Activated naive CD8-positive, alpha-beta T cell treated with anti-CD3 and anti-CD28 coated beads for 36 hours (primary cell): ENCODE measurements at regions not wholly inside any gene's neighbourhood (a gene's known extent, or its start where the extent isn't known, plus 50 kb on each side); places are given as distances from the start of the nearest gene placed in this dataset.
A peak's percentile ranks its signal among the peaks of the same experiment; 100 is the strongest.
"Not testable (repeated sequence)": the region's sequence is repeated elsewhere in the genome, so short reads cannot be mapped to it uniquely, and the experiment has no call there.

Experiments
- DNase-seq: peaks from one replicate; pipeline ENCODE4 v3.0.0; 2021
- H3K27ac Mint-ChIP-seq: one replicate; pipeline ENCODE4 v1.8.0; 2022; ENCODE audit warnings: mild to moderate bottlenecking, moderate library complexity, mixed read lengths
- H3K27me3 Mint-ChIP-seq: one replicate; pipeline ENCODE4 v1.8.0; 2022; ENCODE audit warnings: mild to moderate bottlenecking, mixed read lengths
- H3K36me3 Mint-ChIP-seq: one replicate; pipeline ENCODE4 v1.8.0; 2021; ENCODE audit warnings: mild to moderate bottlenecking, mixed read lengths
- H3K4me1 Mint-ChIP-seq: one replicate; pipeline ENCODE4 v1.8.0; 2021; ENCODE audit warnings: mixed read lengths
- H3K4me3 Mint-ChIP-seq: one replicate; pipeline ENCODE4 v1.8.0; 2022; ENCODE audit warnings: mild to moderate bottlenecking, moderate library complexity, mixed read lengths
- H3K9me3 Mint-ChIP-seq: one replicate; pipeline ENCODE4 v1.8.0; 2022; ENCODE audit warnings: mixed read lengths

GRCh38 chr4:81678801-81679200 lies 207.1 kb upstream of the RASGEF1B start:
- H3K4me1 Mint-ChIP-seq: no peaks in the 10 kb centered on the region
- no peaks in the 10 kb centered on the region for H3K9me3 Mint-ChIP-seq
- DNase-seq: no peak
- H3K4me3 Mint-ChIP-seq: no peak overlapping the region
- no peaks in the 10 kb centered on the region for H3K36me3 Mint-ChIP-seq
- H3K27ac Mint-ChIP-seq: no peak overlapping the region
- no peaks in the 10 kb centered on the region for H3K27me3 Mint-ChIP-seq

- no peak overlapping the region for H3K27ac Mint-ChIP-seq
- no peaks in the 10 kb centered on the region for H3K4me1 Mint-ChIP-seq
- H3K4me3 Mint-ChIP-seq: no peak overlapping the region
- H3K27me3 Mint-ChIP-seq: no peaks in the 10 kb centered on the region
- no peaks in the 10 kb centered on the region for H3K36me3 Mint-ChIP-seq
- no peaks in the 10 kb centered on the region for H3K9me3 Mint-ChIP-seq
- no peak for DNase-seq
These were observed 204.8 kb upstream of the RASGEF1B start for GRCh38 chr4:81676537-81676936.

- no peaks in the 10 kb centered on the region for H3K27me3 Mint-ChIP-seq
- H3K4me1 Mint-ChIP-seq: no peaks in the 10 kb centered on the region
- H3K27ac Mint-ChIP-seq: no peak overlapping the region
- no peak overlapping the region for H3K4me3 Mint-ChIP-seq
- no peaks in the 10 kb centered on the region for H3K9me3 Mint-ChIP-seq
- no peak for DNase-seq
- no peaks in the 10 kb centered on the region for H3K36me3 Mint-ChIP-seq
These were observed 204.2 kb upstream of the RASGEF1B start for GRCh38 chr4:81675791-81676393.

GRCh38 chr4:81673961-81674360 lies 202.3 kb upstream of the RASGEF1B start:
- Mint-ChIP-seq H3K27me3 (no peaks in the 10 kb centered on the region), H3K27ac (no peak overlapping the region), H3K9me3 (no peaks in the 10 kb centered on the region), H3K4me1 (no peaks in the 10 kb centered on the region), H3K36me3 (no peaks in the 10 kb centered on the region), H3K4me3 (no peak overlapping the region)
- no peak for DNase-seq

- not testable (repeated sequence) for H3K36me3 Mint-ChIP-seq, H3K9me3 Mint-ChIP-seq, H3K27ac Mint-ChIP-seq, H3K4me3 Mint-ChIP-seq, DNase-seq, H3K27me3 Mint-ChIP-seq
- peaks cover 16% of the 10 kb centered on the region for H3K4me1 Mint-ChIP-seq
These were observed 196.6 kb upstream of the RASGEF1B start for GRCh38 chr4:81668328-81668727.

GRCh38 chr4:81667539-81667938 lies 195.8 kb upstream of the RASGEF1B start:
- Mint-ChIP-seq H3K9me3 (no peaks in the 10 kb centered on the region), H3K27ac (no peak overlapping the region), H3K36me3 (no peaks in the 10 kb centered on the region), H3K27me3 (no peaks in the 10 kb centered on the region), H3K4me1 (peaks cover 16% of the 10 kb centered on the region), H3K4me3 (no peak overlapping the region)
- DNase-seq: no peak

GRCh38 chr4:81666491-81666890 lies 194.8 kb upstream of the RASGEF1B start:
- Mint-ChIP-seq H3K9me3 (no peaks in the 10 kb centered on the region), H3K27me3 (no peaks in the 10 kb centered on the region), H3K4me3 (no peak overlapping the region), H3K27ac (peak overlapping the region; percentile 49), H3K4me1 (peaks cover 16% of the 10 kb centered on the region), H3K36me3 (no peaks in the 10 kb centered on the region)
- DNase-seq: no peak

- DNase-seq: no peak
- Mint-ChIP-seq H3K36me3 (no peaks in the 10 kb centered on the region), H3K4me3 (no peak overlapping the region), H3K4me1 (peaks cover 16% of the 10 kb centered on the region), H3K9me3 (no peaks in the 10 kb centered on the region), H3K27ac (no peak overlapping the region), H3K27me3 (no peaks in the 10 kb centered on the region)
These were observed 193.9 kb upstream of the RASGEF1B start for GRCh38 chr4:81665649-81666048.

GRCh38 chr4:81665045-81665444 lies 193.3 kb upstream of the RASGEF1B start:
- H3K27me3 Mint-ChIP-seq: no peaks in the 10 kb centered on the region
- no peak for DNase-seq
- no peaks in the 10 kb centered on the region for H3K36me3 Mint-ChIP-seq
- H3K4me3 Mint-ChIP-seq: no peak overlapping the region
- no peak overlapping the region for H3K27ac Mint-ChIP-seq
- no peaks in the 10 kb centered on the region for H3K9me3 Mint-ChIP-seq
- H3K4me1 Mint-ChIP-seq: peaks cover 16% of the 10 kb centered on the region

GRCh38 chr4:81664079-81664478 lies 192.4 kb upstream of the RASGEF1B start:
- no peaks in the 10 kb centered on the region for H3K9me3 Mint-ChIP-seq
- no peak overlapping the region for H3K4me3 Mint-ChIP-seq
- no peak overlapping the region for H3K27ac Mint-ChIP-seq
- no peaks in the 10 kb centered on the region for H3K36me3 Mint-ChIP-seq
- peaks cover 16% of the 10 kb centered on the region for H3K4me1 Mint-ChIP-seq
- H3K27me3 Mint-ChIP-seq: no peaks in the 10 kb centered on the region
- no peak for DNase-seq

- Mint-ChIP-seq H3K4me1 (peaks cover 16% of the 10 kb centered on the region), H3K4me3 (no peak overlapping the region), H3K27ac (no peak overlapping the region), H3K9me3 (peaks cover 4% of the 10 kb centered on the region), H3K36me3 (no peaks in the 10 kb centered on the region), H3K27me3 (no peaks in the 10 kb centered on the region)
- no peak for DNase-seq
These were observed 191.7 kb upstream of the RASGEF1B start for GRCh38 chr4:81663368-81663767.

GRCh38 chr4:81659051-81659450 lies 187.3 kb upstream of the RASGEF1B start:
- Mint-ChIP-seq H3K27ac (no peak overlapping the region), H3K27me3 (no peaks in the 10 kb centered on the region), H3K9me3 (peaks cover 4% of the 10 kb centered on the region), H3K4me3 (no peak overlapping the region), H3K4me1 (no peaks in the 10 kb centered on the region), H3K36me3 (no peaks in the 10 kb centered on the region)
- no peak for DNase-seq

GRCh38 chr4:81652069-81652478 lies 180.4 kb upstream of the RASGEF1B start:
- Mint-ChIP-seq H3K4me1 (peaks cover 62% of the 10 kb centered on the region), H3K9me3 (peaks cover 6% of the 10 kb centered on the region)
- DNase-seq: peak; percentile 8

GRCh38 chr4:81651243-81651899 lies 179.7 kb upstream of the RASGEF1B start:
- peaks cover 63% of the 10 kb centered on the region for H3K4me1 Mint-ChIP-seq
- no peaks in the 10 kb centered on the region for H3K27me3 Mint-ChIP-seq
- H3K36me3 Mint-ChIP-seq: peaks cover 6% of the 10 kb centered on the region
- DNase-seq: no peak
- peaks cover 6% of the 10 kb centered on the region for H3K9me3 Mint-ChIP-seq
- no peak overlapping the region for H3K4me3 Mint-ChIP-seq
- H3K27ac Mint-ChIP-seq: peak overlapping the region; percentile 87

More at GRCh38 chr4:81652069-81652478, 180.4 kb upstream of the RASGEF1B start:
- Mint-ChIP-seq H3K4me3 (peak overlapping the region; percentile 44), H3K27ac (peak overlapping the region; percentile 95), H3K27me3 (no peaks in the 10 kb centered on the region), H3K36me3 (peaks cover 6% of the 10 kb centered on the region)

GRCh38 chr4:81650606-81651242 lies 179.0 kb upstream of the RASGEF1B start:
- peaks cover 6% of the 10 kb centered on the region for H3K9me3 Mint-ChIP-seq
- peak overlapping the region; percentile 87 for H3K27ac Mint-ChIP-seq
- H3K4me3 Mint-ChIP-seq: no peak overlapping the region
- DNase-seq: no peak
- H3K27me3 Mint-ChIP-seq: no peaks in the 10 kb centered on the region
- H3K4me1 Mint-ChIP-seq: peaks cover 63% of the 10 kb centered on the region
- peaks cover 6% of the 10 kb centered on the region for H3K36me3 Mint-ChIP-seq
